ENCODE measurements at regions not wholly inside any gene's neighbourhood (a gene's known extent, or its start where the extent isn't known, plus 50 kb on each side); places are given as distances from the start of the nearest gene placed in this dataset.

DNA sequence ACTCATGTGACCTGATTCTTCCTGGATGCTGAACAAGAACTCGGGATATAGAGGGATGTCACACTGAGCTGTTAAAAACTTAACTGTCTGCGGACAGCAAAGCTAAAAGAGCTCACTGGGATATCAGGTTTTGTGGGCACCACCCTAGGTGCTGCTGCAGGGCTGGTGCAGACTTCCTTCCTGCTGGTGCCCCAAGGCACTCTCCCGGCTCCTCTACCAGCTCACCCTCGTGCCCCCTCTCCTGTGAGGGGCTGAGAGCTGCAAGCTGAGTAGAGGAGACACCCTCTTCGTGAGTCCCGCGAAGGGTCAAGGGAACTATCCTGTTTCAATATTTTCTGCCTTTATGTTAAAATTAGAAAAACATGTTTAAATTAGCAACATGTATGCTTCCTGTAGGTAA is 1475.7 kb downstream of the EFNB2 start:
- CTCF ChIA-PET (ENCODE audit: unreplicated experiment) = no interaction called here
- TF ChIP-seq CTCF (conservative IDR thresholded peaks at IDR 0.05; ENCODE audit: low read length) (no peak), EZH2phosphoT487 (IDR thresholded peaks at IDR 0.05; ENCODE audit: borderline replicate concordance, low read depth, low read length) (no peak)

GRCh38 chr13:105058517-105058916 is 1476.9 kb downstream of the EFNB2 start:
- Histone ChIP-seq H4K20me1 (ENCODE audit: insufficient read depth, low read length) (no peaks in the 10 kb centered on the region), H3K9me3 (ENCODE audit: low read length) (no peaks in the 10 kb centered on the region), H3K79me2 (ENCODE audit: insufficient read depth, low read depth, low read length) (no peaks in the 10 kb centered on the region), H3K4me2 (ENCODE audit: low read length) (no peak overlapping the region), H3K27ac (ENCODE audit: low read depth, low read length, poor library complexity, severe bottlenecking) (no peak overlapping the region), H2AFZ (ENCODE audit: low read length) (no peak overlapping the region), H3K9me2 (ENCODE audit: insufficient read depth, low read length) (no peaks in the 10 kb centered on the region), H3K4me1 (ENCODE audit: insufficient read depth, low read length, poor library complexity, severe bottlenecking) (no peaks in the 10 kb centered on the region), H3K36me3 (ENCODE audit: insufficient read depth, low read length) (no peaks in the 10 kb centered on the region), H3K4me3 (ENCODE audit: low read depth, low read length, poor library complexity, severe bottlenecking) (no peak overlapping the region)
- CTCF ChIA-PET (ENCODE audit: unreplicated experiment) = no interaction called here
- POLR2A ChIA-PET = no interaction called here
- TF ChIP-seq EZH2phosphoT487 (IDR thresholded peaks at IDR 0.05; ENCODE audit: borderline replicate concordance, low read depth, low read length) (no peak), CTCF (conservative IDR thresholded peaks at IDR 0.05; ENCODE audit: low read length) (no peak)
- no peak for DNase-seq (ENCODE audit: low spot score)
- intact Hi-C loops (cut with micrococcal nuclease; ENCODE audit: unreplicated experiment) = no loop called here
- BruUV-seq (replicated peaks) = no TSS peak

More for the DNA sequence above, 1475.7 kb downstream of the EFNB2 start:
- H4K20me1 ChIP-seq (ENCODE audit: insufficient read depth, low read length) = no peaks in the 10 kb centered on the region
- H3K4me3 ChIP-seq (ENCODE audit: low read depth, low read length, poor library complexity, severe bottlenecking) = no peak overlapping the region
- no peak for DNase-seq (ENCODE audit: low spot score)
- no peaks in the 10 kb centered on the region for H3K79me2 ChIP-seq (ENCODE audit: insufficient read depth, low read depth, low read length)
- H2AFZ ChIP-seq (ENCODE audit: low read length) = no peak overlapping the region
- H3K27ac ChIP-seq (ENCODE audit: low read depth, low read length, poor library complexity, severe bottlenecking) = no peak overlapping the region
- BruUV-seq (replicated peaks) = no TSS peak
- POLR2A ChIA-PET = interaction anchor here (0.6 kb wide), 1 partner anchor 1091 kb away, joined by 4 read pairs; no protein-coding TSS in a partner anchor
- no peak overlapping the region for H3K4me2 ChIP-seq (ENCODE audit: low read length)
- intact Hi-C loops (cut with micrococcal nuclease; ENCODE audit: unreplicated experiment) = no loop called here
- no peaks in the 10 kb centered on the region for H3K4me1 ChIP-seq (ENCODE audit: insufficient read depth, low read length, poor library complexity, severe bottlenecking)
- H3K9me2 ChIP-seq (ENCODE audit: insufficient read depth, low read length) = no peaks in the 10 kb centered on the region
- H3K36me3 ChIP-seq (ENCODE audit: insufficient read depth, low read length) = no peaks in the 10 kb centered on the region
- no peaks in the 10 kb centered on the region for H3K9me3 ChIP-seq (ENCODE audit: low read length)

GRCh38 chr13:105052711-105053110 is 1482.8 kb downstream of the EFNB2 start:
- Histone ChIP-seq H3K36me3 (ENCODE audit: insufficient read depth, low read length) (no peaks in the 10 kb centered on the region), H2AFZ (ENCODE audit: low read length) (no peak overlapping the region), H3K9me2 (ENCODE audit: insufficient read depth, low read length) (no peaks in the 10 kb centered on the region), H3K9me3 (ENCODE audit: low read length) (no peaks in the 10 kb centered on the region), H3K27ac (ENCODE audit: low read depth, low read length, poor library complexity, severe bottlenecking) (no peak overlapping the region), H3K4me1 (ENCODE audit: insufficient read depth, low read length, poor library complexity, severe bottlenecking) (no peaks in the 10 kb centered on the region), H3K79me2 (ENCODE audit: insufficient read depth, low read depth, low read length) (no peaks in the 10 kb centered on the region), H4K20me1 (ENCODE audit: insufficient read depth, low read length) (no peaks in the 10 kb centered on the region), H3K4me2 (ENCODE audit: low read length) (no peak overlapping the region), H3K4me3 (ENCODE audit: low read depth, low read length, poor library complexity, severe bottlenecking) (no peak overlapping the region)
- DNase-seq (ENCODE audit: low spot score) = no peak
- TF ChIP-seq CTCF (conservative IDR thresholded peaks at IDR 0.05; ENCODE audit: low read length) (no peak), EZH2phosphoT487 (IDR thresholded peaks at IDR 0.05; ENCODE audit: borderline replicate concordance, low read depth, low read length) (no peak)
- BruUV-seq (replicated peaks) = no TSS peak
- CTCF ChIA-PET (ENCODE audit: unreplicated experiment) = no interaction called here
- intact Hi-C loops (cut with micrococcal nuclease; ENCODE audit: unreplicated experiment) = no loop called here
- POLR2A ChIA-PET = no interaction called here

Data from OCI-LY7 (cell line).